Aorta (tissue), 5 donors: ENCODE measurements at regions not wholly inside any gene's neighbourhood (a gene's known extent, or its start where the extent isn't known, plus 50 kb on each side); places are given as distances from the start of the nearest gene placed in this dataset.
A peak's percentile ranks its signal among the peaks of the same experiment; 100 is the strongest.

Experiments
- ATAC-seq: fragments of 200-7000 bp; cut with Tn5 transposase; one replicate; pipeline ENCODE4 v1.9.1; 2022; ENCODE audit warnings: moderate library complexity; ENCODE audit not compliant: low FRiP score
- DNase-seq, 2 donors: peaks; one replicate each; pipeline ENCODE4 v3.0.0-alpha.2; 2020
- H3K27ac ChIP-seq, 2 donors: one replicate each; pipeline ENCODE4 v1.5.1; 2013; ENCODE audit warnings: low read length in 2 of 2, mild to moderate bottlenecking in 2 of 2, moderate library complexity in 2 of 2, control low read depth in 1 of 2, inconsistent platforms in 1 of 2, low read depth in 1 of 2
- H3K27me3 ChIP-seq, 2 donors: one replicate each; pipeline ENCODE4 v1.6.1; 2013; ENCODE audit warnings: control low read depth in 1 of 2, low read length in 1 of 2, mild to moderate bottlenecking in 1 of 2, moderate library complexity in 1 of 2; ENCODE audit not compliant: insufficient read depth in 2 of 2, control insufficient read depth in 1 of 2
- H3K36me3 ChIP-seq, 2 donors: one replicate each; pipeline ENCODE4 v1.6.1; 2013; ENCODE audit warnings: control low read depth in 1 of 2, low read length in 1 of 2, mild to moderate bottlenecking in 1 of 2; ENCODE audit not compliant: insufficient read depth in 2 of 2, control insufficient read depth in 1 of 2
- H3K4me1 ChIP-seq, 2 donors: one replicate each; pipeline ENCODE4 v1.6.1; 2013; ENCODE audit warnings: low read length in 2 of 2, control low read depth in 1 of 2, mild to moderate bottlenecking in 1 of 2, moderate library complexity in 1 of 2; ENCODE audit not compliant: insufficient read depth in 2 of 2, control insufficient read depth in 1 of 2
- H3K4me3 ChIP-seq, 2 donors: one replicate each; pipeline ENCODE4 v1.5.1; 2013; ENCODE audit warnings: low read length in 2 of 2, control low read depth in 1 of 2, mild to moderate bottlenecking in 1 of 2
- H3K9me3 ChIP-seq: one replicate; pipeline ENCODE4 v1.6.1; 2013; ENCODE audit warnings: mild to moderate bottlenecking, low read length; ENCODE audit not compliant: control insufficient read depth
- WGBS, 2 donors: extraction: QIAGEN DNeasy Blood & Tissue Kit; methylation state at CpG; one replicate each; pipeline ENCODE4 v1.1.7; 2013; 5-methylcytosine and 5-hydroxymethylcytosine counted together
- intact Hi-C, 2 donors: fragments of 100-400 bp; cut with DNase I; formaldehyde crosslinking; loops; one replicate each; pipeline versions ENCODE4 v1.14.2 to v1.15.0; 2022
- donor health status: healthy with polysubstance abuse.
- donor health status: Bipolar disorder and iron deficiency.
- donor health status: DM: no; HTN: no; CAD: no.
- donor health status: DM: no; HTN: no; CAD: no.
- donor health status: DM: yes; HTN: yes; CAD: no.

- no peak overlapping the region for H3K4me3 ChIP-seq
- intact Hi-C loops = no loop called here
- H3K9me3 ChIP-seq = no peaks in the 10 kb centered on the region
- H3K27me3 ChIP-seq = no peaks in the 10 kb centered on the region
- H3K4me1 ChIP-seq = no peaks in the 10 kb centered on the region
- H3K27ac ChIP-seq = no peak overlapping the region
- ATAC-seq = no peak
- no peaks in the 10 kb centered on the region for H3K36me3 ChIP-seq
- WGBS, 2 donors = 89 to 92% methylated on average over 3 of the region's 3 CpGs
- DNase-seq = peak in 1 of 2 donors; percentile 12
Measured at GRCh38 chr5:133888625-133888991, 79.8 kb downstream of the C5orf15 start.

DNA sequence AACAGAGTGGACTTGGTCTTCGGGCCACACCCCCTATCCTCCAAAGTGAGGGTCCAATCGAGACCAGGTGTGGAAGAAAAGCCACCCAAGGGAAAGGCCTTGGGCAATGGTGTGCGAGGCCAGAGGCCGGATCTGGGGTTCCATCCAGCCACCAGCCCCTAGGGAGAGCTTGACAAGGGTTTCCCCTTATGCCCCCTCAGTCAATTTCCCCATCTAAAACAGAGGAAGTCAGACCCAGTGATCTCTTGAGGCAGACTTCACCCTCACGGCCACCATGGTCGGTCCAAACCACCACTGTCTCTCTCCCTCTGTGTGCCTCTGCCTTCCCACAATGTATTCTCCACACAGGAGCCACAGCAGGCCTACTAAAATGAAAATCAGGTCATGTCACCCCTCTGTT, 82.9 kb downstream of the C5orf15 start:
- 94 to 96% methylated on average over 6 of the region's 6 CpGs for WGBS, 2 donors
- no peak overlapping the region for H3K27ac ChIP-seq
- no peaks in the 10 kb centered on the region for H3K4me1 ChIP-seq
- intact Hi-C loops = no loop called here
- ATAC-seq (no peak), DNase-seq (peak in 1 of 2 donors; percentile 21)
- no peaks in the 10 kb centered on the region for H3K27me3 ChIP-seq
- no peak overlapping the region for H3K4me3 ChIP-seq
- H3K9me3 ChIP-seq = no peaks in the 10 kb centered on the region
- H3K36me3 ChIP-seq = no peaks in the 10 kb centered on the region

- no peak overlapping the region for H3K27ac ChIP-seq
- ATAC-seq = no peak
- intact Hi-C loops = no loop called here
- H3K4me3 ChIP-seq = no peak overlapping the region
- DNase-seq = peak in 1 of 2 donors; percentile 37
- WGBS, 2 donors = 39 to 53% methylated on average over 8 of the region's 8 CpGs
- no peaks in the 10 kb centered on the region for H3K36me3 ChIP-seq
- H3K9me3 ChIP-seq = no peaks in the 10 kb centered on the region
- no peaks in the 10 kb centered on the region for H3K27me3 ChIP-seq
- H3K4me1 ChIP-seq = no peaks in the 10 kb centered on the region
Measured at GRCh38 chr5:133884569-133885311, 83.7 kb downstream of the C5orf15 start.

DNA sequence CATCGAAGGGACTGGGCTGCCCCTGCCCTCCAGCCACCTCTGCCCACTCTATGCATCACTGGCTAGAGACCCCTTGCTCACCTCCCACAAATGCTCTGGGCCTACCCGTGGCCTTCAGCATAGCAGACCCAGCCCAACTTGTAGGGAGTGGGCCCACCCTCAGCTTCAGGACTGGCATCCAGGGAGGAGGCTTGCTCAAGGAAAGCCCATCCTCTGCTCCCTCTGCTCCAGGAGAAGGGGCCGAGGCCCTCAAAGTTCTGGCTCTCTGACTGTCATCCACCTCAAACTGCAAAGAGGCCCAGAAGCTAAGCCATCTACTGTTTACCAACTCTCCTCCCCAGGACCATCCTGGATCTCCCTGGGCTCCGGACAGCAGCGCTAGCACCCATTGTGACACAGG, 84.5 kb downstream of the C5orf15 start:
- no peak for ATAC-seq
- H3K36me3 ChIP-seq = no peaks in the 10 kb centered on the region
- no peak overlapping the region for H3K27ac ChIP-seq
- H3K4me3 ChIP-seq = no peak overlapping the region
- H3K9me3 ChIP-seq = no peaks in the 10 kb centered on the region
- peak in 1 of 2 donors; percentile 59 for DNase-seq
- intact Hi-C loops = no loop called here
- peaks cover 0 to 2% of the 10 kb centered on the region in 2 donors for H3K4me1 ChIP-seq
- no peaks in the 10 kb centered on the region for H3K27me3 ChIP-seq
- 96 to 98% methylated on average over 5 of the region's 5 CpGs for WGBS, 2 donors

- ATAC-seq = no peak
- WGBS, 2 donors = 87 to 89% methylated on average over 10 of the region's 10 CpGs
- H3K9me3 ChIP-seq = no peaks in the 10 kb centered on the region
- H3K4me3 ChIP-seq = no peak overlapping the region
- no peaks in the 10 kb centered on the region for H3K36me3 ChIP-seq
- intact Hi-C loops = no loop called here
- no peak overlapping the region for H3K27ac ChIP-seq
- DNase-seq = peak in 1 of 2 donors; percentile 10
- peaks cover 0 to 2% of the 10 kb centered on the region in 2 donors for H3K4me1 ChIP-seq
- H3K27me3 ChIP-seq = no peaks in the 10 kb centered on the region
Measured at GRCh38 chr5:133882846-133883245, 85.6 kb downstream of the C5orf15 start.

DNA sequence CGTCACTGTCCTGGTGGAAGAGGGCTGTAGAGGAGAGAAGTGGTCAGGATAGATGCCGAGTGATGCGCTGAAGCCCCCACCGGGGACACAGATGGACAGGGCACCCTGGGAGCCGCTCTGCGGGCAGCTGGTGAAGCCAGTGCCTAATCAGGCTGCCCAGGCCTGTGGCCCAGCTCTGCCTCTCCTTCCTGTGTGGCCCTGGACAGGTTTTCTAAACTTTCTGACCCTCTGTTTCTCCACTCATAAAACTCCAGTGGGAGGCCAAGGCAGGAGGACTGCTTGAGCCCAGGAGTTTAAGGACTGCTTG, 86.1 kb downstream of the C5orf15 start:
- peaks cover 0 to 2% of the 10 kb centered on the region in 2 donors for H3K4me1 ChIP-seq
- no peak overlapping the region for H3K27ac ChIP-seq
- DNase-seq (peak in 1 of 2 donors; percentile 48), ATAC-seq (no peak)
- H3K27me3 ChIP-seq = no peaks in the 10 kb centered on the region
- no peaks in the 10 kb centered on the region for H3K9me3 ChIP-seq
- no peak overlapping the region for H3K4me3 ChIP-seq
- intact Hi-C loops = no loop called here
- H3K36me3 ChIP-seq = no peaks in the 10 kb centered on the region
- WGBS, 2 donors = 93 to 94% methylated on average over 6 of the region's 6 CpGs

DNA sequence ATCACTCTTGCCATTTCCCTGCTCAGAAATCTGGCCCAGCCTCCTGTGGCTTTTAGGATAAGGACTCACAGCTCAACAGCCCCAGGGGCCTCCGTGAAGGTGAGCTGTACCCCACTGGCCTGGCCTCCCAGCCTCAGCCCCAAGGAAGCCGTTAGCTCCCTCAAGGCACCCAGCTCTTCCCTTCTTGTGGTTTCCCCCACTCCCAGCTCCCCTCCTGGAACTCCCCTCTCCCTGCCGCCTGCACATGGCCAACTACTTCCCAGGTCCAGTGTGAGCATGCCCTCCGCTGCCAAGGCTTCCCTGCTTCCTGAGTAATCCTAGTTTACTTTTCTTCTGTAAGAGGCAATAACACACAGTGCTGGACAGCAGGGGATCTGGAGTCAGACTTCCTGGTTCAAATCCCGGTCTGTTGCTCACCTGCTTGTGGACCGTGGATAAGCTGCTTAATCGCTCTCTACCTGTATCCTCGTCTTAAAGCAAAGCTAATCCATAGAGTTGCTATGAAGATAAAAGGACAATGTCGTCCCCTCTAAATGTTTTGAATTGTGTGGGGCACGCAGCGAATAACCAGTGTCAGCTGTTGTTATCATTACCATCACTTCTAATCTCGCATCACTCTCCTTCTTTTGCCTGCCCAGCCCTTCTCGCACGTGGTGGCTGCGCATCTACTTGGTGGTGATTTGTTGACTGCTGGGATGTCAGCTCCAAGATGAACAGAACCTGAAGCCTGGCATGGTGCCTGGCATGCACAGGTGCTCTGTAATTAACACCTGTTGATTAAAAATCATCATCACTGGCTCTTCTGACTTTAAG, 86.6 kb downstream of the C5orf15 start:
- ATAC-seq (no peak), DNase-seq (peak in 1 of 2 donors; percentile 57)
- intact Hi-C loops = no loop called here
- Histone ChIP-seq H3K4me3 (no peak overlapping the region), H3K9me3 (no peaks in the 10 kb centered on the region), H3K27me3 (no peaks in the 10 kb centered on the region), H3K4me1 (peaks cover 0 to 2% of the 10 kb centered on the region in 2 donors), H3K27ac (no peak overlapping the region), H3K36me3 (no peaks in the 10 kb centered on the region)
- 68 to 72% methylated on average over 15 of the region's 15 CpGs for WGBS, 2 donors

DNA sequence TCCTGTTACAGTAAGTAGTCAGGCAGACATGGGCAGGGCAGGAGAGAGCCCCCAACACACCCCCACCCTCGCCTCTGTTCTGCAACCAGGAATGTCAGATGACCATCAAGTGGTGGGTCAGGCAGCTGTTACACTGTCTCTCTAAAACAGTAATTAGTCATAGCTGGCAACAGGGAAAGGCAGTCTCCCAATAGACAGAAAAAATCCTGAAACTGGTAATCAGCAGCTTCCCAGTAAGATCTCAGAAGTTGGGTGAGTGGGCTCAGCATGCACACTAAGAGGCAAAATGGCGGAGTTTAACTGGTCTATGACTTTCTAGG, 90.2 kb downstream of the C5orf15 start:
- 87 to 92% methylated on average over 2 of the region's 2 CpGs for WGBS, 2 donors
- Histone ChIP-seq H3K4me3 (no peak overlapping the region), H3K27ac (no peak overlapping the region), H3K9me3 (peaks cover 3% of the 10 kb centered on the region), H3K36me3 (no peaks in the 10 kb centered on the region), H3K4me1 (peaks cover 0 to 2% of the 10 kb centered on the region in 2 donors), H3K27me3 (no peaks in the 10 kb centered on the region)
- no peak for ATAC-seq
- DNase-seq = no peak
- intact Hi-C loops = loop anchor here in 1 of 2 donors (10.0 kb wide), 1 partner anchor 763 kb away; no protein-coding TSS in a partner anchor
